ENCODE measurements at regions not wholly inside any gene's neighbourhood (a gene's known extent, or its start where the extent isn't known, plus 50 kb on each side); places are given as distances from the start of the nearest gene placed in this dataset.
"Not testable (repeated sequence)": the region's sequence is repeated elsewhere in the genome, so short reads cannot be mapped to it uniquely, and the experiment has no call there.

GRCh38 chr3:184479426-184480126 is 82.0 kb upstream of the EPHB3 start:
- DNase-seq: no peak

- no peak for DNase-seq
Observed at GRCh38 chr3:184480831-184481230, 80.8 kb upstream of the EPHB3 start.

GRCh38 chr3:184481984-184482671 is 79.5 kb upstream of the EPHB3 start:
- DNase-seq: no peak

- no peak for DNase-seq
Observed at GRCh38 chr3:184485241-184485640, 76.3 kb upstream of the EPHB3 start.

- DNase-seq: no peak
Observed at GRCh38 chr3:184485906-184486305, 75.7 kb upstream of the EPHB3 start.

- no peak for DNase-seq
Observed at GRCh38 chr3:184486614-184487013, 75.0 kb upstream of the EPHB3 start.

- no peak for DNase-seq
Observed at GRCh38 chr3:184488577-184488976, 73.0 kb upstream of the EPHB3 start.

- no peak for DNase-seq
Observed at GRCh38 chr3:184489268-184489841, 72.2 kb upstream of the EPHB3 start.

- no peak for DNase-seq
Observed at GRCh38 chr3:184491011-184491576, 70.5 kb upstream of the EPHB3 start.

- DNase-seq: no peak
Observed at GRCh38 chr3:184491867-184492615, 69.5 kb upstream of the EPHB3 start.

GRCh38 chr3:184496933-184497332 is 64.7 kb upstream of the EPHB3 start:
- DNase-seq: no peak

GRCh38 chr3:184497804-184498203 is 63.8 kb upstream of the EPHB3 start:
- no peak for DNase-seq

- DNase-seq: no peak
Observed at GRCh38 chr3:184498986-184499606, 62.5 kb upstream of the EPHB3 start.

- no peak for DNase-seq
Observed at GRCh38 chr3:184500344-184500923, 61.2 kb upstream of the EPHB3 start.

- DNase-seq: no peak
Observed at GRCh38 chr3:184502123-184502667, 59.4 kb upstream of the EPHB3 start.

GRCh38 chr3:184502841-184503240 is 58.7 kb upstream of the EPHB3 start:
- DNase-seq: not testable (repeated sequence)

GRCh38 chr3:184503647-184504046 is 57.9 kb upstream of the EPHB3 start:
- no peak for DNase-seq

- DNase-seq: no peak
Observed at GRCh38 chr3:184505076-184505878, 56.3 kb upstream of the EPHB3 start.

GRCh38 chr3:184506561-184506991 is 55.0 kb upstream of the EPHB3 start:
- no peak for DNase-seq

- no peak for DNase-seq
Observed at GRCh38 chr3:184508938-184509337, 52.6 kb upstream of the EPHB3 start.

GRCh38 chr3:184511741-184512140 is 49.8 kb upstream of the EPHB3 start:
- no peak for DNase-seq
